ENCODE measurements at regions not wholly inside any gene's neighbourhood (a gene's known extent, or its start where the extent isn't known, plus 50 kb on each side); places are given as distances from the start of the nearest gene placed in this dataset.

- H2AK5ac ChIP-seq (ENCODE audit: low read depth, low read length), result no peak overlapping the region
- no peaks in the 10 kb centered on the region for H3K23me2 ChIP-seq (ENCODE audit: low read depth, low read length)
- H3K4me3 ChIP-seq (ENCODE audit: extremely low read depth in 1 of 4, insufficient read depth in 2 of 4, low read depth in 3 of 4, low read length in 4 of 4), result no peak overlapping the region
- H3K27ac ChIP-seq (ENCODE audit: low read depth, low read length), result no peak overlapping the region
- POLR2A ChIA-PET (ENCODE audit: partially characterized antibody), result no interaction called here
- no peaks in the 10 kb centered on the region for H3K79me2 ChIP-seq (ENCODE audit: control insufficient read depth in 1 of 2, insufficient read depth in 2 of 2, low read length in 2 of 2)
- no peak overlapping the region for H2BK20ac ChIP-seq (ENCODE audit: low read length)
- no peak overlapping the region for H3K18ac ChIP-seq (ENCODE audit: extremely low read depth, low read length)
- H3K23ac ChIP-seq (ENCODE audit: insufficient read length), result no peak overlapping the region
- H3K27me3 ChIP-seq (replicated peaks in 1 of 4; ENCODE audit: control insufficient read depth in 3 of 4, extremely low read depth in 1 of 4, insufficient read depth in 3 of 4, low read length in 3 of 4), result no peaks in the 10 kb centered on the region
- no peak overlapping the region for H3K56ac ChIP-seq (replicated peaks; ENCODE audit: insufficient read length, low read depth, low read length)
- no peak overlapping the region for H2BK12ac ChIP-seq (ENCODE audit: low read depth, low read length)
- 0 out of 2 replicates have a peak overlapping the region, but pooled peaks have one; percentile 59 for H2AFZ ChIP-seq (ENCODE audit: low read length)
- no peak overlapping the region for H4K8ac ChIP-seq (ENCODE audit: extremely low read depth, insufficient read depth, low read length)
- no peak overlapping the region for H2BK15ac ChIP-seq (ENCODE audit: low read length)
- H3K4me2 ChIP-seq (ENCODE audit: insufficient read depth in 1 of 2, low read depth in 2 of 2, low read length in 2 of 2), result no peak overlapping the region
- FAIRE-seq (no peak), DNase-seq (ENCODE audit: low read depth in 1 of 2, low spot score in 2 of 2) (no peak)
- no peak overlapping the region for H2BK120ac ChIP-seq (replicated peaks; ENCODE audit: low read depth, low read length)
- no peaks in the 10 kb centered on the region for H4K20me1 ChIP-seq (replicated peaks in 1 of 2; ENCODE audit: control insufficient read depth in 1 of 2, insufficient read depth in 2 of 2, low read length in 2 of 2)
- H3K36me3 ChIP-seq (ENCODE audit: control insufficient read depth in 2 of 4, insufficient read depth in 4 of 4, low read length in 3 of 4), result no peaks in the 10 kb centered on the region
- H3K14ac ChIP-seq (ENCODE audit: insufficient read length), result no peak overlapping the region
- H4K91ac ChIP-seq (replicated peaks; ENCODE audit: insufficient read length, low read length), result no peak overlapping the region
- no peak overlapping the region for H4K5ac ChIP-seq (ENCODE audit: insufficient read length, low read depth, low read length)
- H3K79me1 ChIP-seq (ENCODE audit: low read depth, low read length), result no peaks in the 10 kb centered on the region
- no peak overlapping the region for H3K4ac ChIP-seq (replicated peaks; ENCODE audit: insufficient read length, low read depth, low read length)
- CTCF ChIA-PET (ENCODE audit: partially characterized antibody), result interaction anchor here (1.3 kb wide), 1 partner anchor 223 kb away, joined by 4 read pairs; no protein-coding TSS in a partner anchor
- no peak overlapping the region for H3K9ac ChIP-seq (replicated peaks in 1 of 4; ENCODE audit: extremely low read depth in 1 of 4, low read depth in 3 of 4, low read length in 3 of 4)
- H2BK5ac ChIP-seq (ENCODE audit: low read depth, low read length), result no peak overlapping the region
- H3K4me1 ChIP-seq (replicated peaks in 1 of 4; ENCODE audit: control insufficient read depth in 3 of 4, insufficient read depth in 4 of 4, low read length in 3 of 4), result no peaks in the 10 kb centered on the region
- no peaks in the 10 kb centered on the region for H3K9me3 ChIP-seq (ENCODE audit: insufficient read depth in 2 of 2, low read depth in 1 of 2, low read length in 1 of 2)
- no peak for TF ChIP-seq BACH1 (IDR thresholded peaks at IDR 0.05; ENCODE audit: low read length)
- TF ChIP-seq CREB1 (IDR thresholded peaks at IDR 0.05), result no peak
- TF ChIP-seq RAD21 (IDR thresholded peaks at IDR 0.05 in 1 of 2, conservative IDR thresholded peaks at IDR 0.05 in 1 of 2; ENCODE audit: low read depth in 2 of 2, low read length in 2 of 2), result peak; percentile 65 to 72
- TF ChIP-seq POLR2AphosphoS5 (IDR thresholded peaks at IDR 0.05; ENCODE audit: low read depth, low read length), result no peak
- no peak for TF ChIP-seq CHD1 (IDR thresholded peaks at IDR 0.05; ENCODE audit: low read depth, low read length)
- no peak for TF ChIP-seq RXRA (IDR thresholded peaks at IDR 0.05; ENCODE audit: insufficient read depth, low read depth, low read length)
These were observed 182.4 kb upstream of the ARSJ start for GRCh38 chr4:114161809-114162208.

Data from H1 (cell line).